HG03175 (cell line): ENCODE measurements at regions not wholly inside any gene's neighbourhood (a gene's known extent, or its start where the extent isn't known, plus 50 kb on each side); places are given as distances from the start of the nearest gene placed in this dataset.

ENCODE experiments used
- ATAC-seq: cut with Tn5 transposase; IDR thresholded peaks from one replicate; pipeline ENCODE4 v1.9.1; 2021; ENCODE audit warnings: mild to moderate bottlenecking, moderate library complexity; ENCODE audit not compliant: unreplicated experiment

DNA sequence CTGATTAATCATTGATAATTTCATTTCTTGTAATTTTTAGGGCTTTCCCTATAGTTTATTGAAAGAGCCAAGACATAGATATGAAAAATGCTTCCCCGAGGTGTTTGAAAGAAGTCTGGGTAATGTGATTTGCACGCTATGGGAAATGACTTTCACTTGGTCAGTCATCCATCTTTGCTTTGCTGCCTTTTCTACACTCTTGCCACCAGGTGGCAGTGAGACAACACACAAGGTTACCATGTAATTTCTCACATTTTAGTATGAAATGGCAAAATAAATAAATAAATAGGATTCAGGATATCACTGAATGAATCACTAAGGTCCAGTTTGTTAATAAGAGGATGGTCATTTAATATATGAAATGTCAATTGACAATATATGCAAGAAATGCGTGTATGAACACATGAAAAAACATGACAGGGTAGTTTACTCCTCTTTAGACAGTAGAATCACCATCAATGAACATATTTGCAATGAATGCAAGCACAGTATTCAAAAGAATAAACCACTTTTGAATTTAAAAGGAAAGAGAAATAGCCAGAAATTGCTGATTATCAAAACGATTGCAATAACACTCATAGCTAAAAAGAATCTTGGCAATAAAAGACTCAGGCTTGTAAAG is 52.2 kb upstream of the KCNH7 start:
- ATAC-seq = peak; percentile 89

DNA sequence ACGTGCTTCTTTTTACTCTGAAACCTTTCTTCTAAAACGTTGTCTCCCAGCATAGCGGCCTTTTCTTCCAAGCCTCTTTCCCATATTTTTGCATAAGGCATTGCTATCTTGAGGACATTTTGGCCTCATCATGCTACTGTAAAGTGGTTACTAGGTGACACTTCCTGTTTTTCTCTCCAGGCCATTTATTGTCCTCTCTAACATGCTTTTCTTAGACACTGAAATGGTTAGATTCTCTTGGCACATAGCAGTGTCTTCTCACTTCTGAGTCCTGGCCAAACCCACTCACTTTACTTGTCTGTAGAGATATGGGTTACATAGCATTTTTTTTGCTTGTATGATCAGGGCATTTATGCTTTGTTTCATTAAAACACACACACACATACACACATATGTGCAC is 50.1 kb upstream of the KCNH7 start:
- ATAC-seq = peak; percentile 53
